Vagina (tissue), 2 donors: ENCODE measurements at regions not wholly inside any gene's neighbourhood (a gene's known extent, or its start where the extent isn't known, plus 50 kb on each side); places are given as distances from the start of the nearest gene placed in this dataset.

Experiments
- POLR2A ChIP-seq, 2 donors: fragments of 450-650 bp; IDR thresholded peaks; one replicate each; pipeline ENCODE4 v1.6.1; 2017; ENCODE audit warnings: antibody characterized with exemption in 2 of 2, mild to moderate bottlenecking in 2 of 2, moderate library complexity in 2 of 2
- POLR2AphosphoS5 ChIP-seq, 2 donors: sonication (generic); formaldehyde crosslinking; IDR thresholded peaks; one replicate each; pipeline ENCODE4 v1.9.0; 2017; ENCODE audit warnings: antibody characterized with exemption in 2 of 2, mild to moderate bottlenecking in 2 of 2, low read depth in 1 of 2; ENCODE audit not compliant: insufficient read depth in 1 of 2
- TF ChIP-seq, protein P1 (sequence below), 3 experiments: fragments of 450-650 bp in 2 of 3; fragments of 200-600 bp in 1 of 3; sonication (generic) in 1 of 3; IDR thresholded peaks; one replicate each; pipeline ENCODE4 v1.5.1; 2017 to 2019; ENCODE audit warnings: antibody characterized with exemption in 3 of 3, mild to moderate bottlenecking in 2 of 3, moderate library complexity in 2 of 3

DNA sequence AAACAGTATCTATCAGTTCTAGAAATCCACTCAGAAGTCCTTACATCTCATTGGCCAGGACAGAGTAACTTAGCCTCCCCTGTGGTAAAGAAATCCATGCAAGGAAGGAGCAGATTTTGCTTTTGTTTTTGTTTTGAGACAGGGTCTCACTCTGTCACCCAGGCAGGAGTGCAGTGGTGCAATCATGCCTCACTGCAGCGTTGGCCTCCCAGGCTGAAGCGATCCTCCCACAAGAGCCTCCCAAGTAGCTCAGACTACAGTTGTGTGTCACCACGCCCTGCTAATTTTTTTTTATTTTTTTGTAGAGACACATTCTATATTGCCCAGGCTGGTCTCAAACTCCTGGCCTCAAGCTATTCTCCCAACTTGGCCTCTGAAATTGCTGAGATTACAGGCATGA lies 185.1 kb downstream of the NRP2 start:
- no peak for TF ChIP-seq POLR2AphosphoS5 (IDR thresholded peaks at IDR 0.05; ENCODE audit: insufficient read depth in 1 of 2, low read depth in 1 of 2)
- TF ChIP-seq, protein P1, sequence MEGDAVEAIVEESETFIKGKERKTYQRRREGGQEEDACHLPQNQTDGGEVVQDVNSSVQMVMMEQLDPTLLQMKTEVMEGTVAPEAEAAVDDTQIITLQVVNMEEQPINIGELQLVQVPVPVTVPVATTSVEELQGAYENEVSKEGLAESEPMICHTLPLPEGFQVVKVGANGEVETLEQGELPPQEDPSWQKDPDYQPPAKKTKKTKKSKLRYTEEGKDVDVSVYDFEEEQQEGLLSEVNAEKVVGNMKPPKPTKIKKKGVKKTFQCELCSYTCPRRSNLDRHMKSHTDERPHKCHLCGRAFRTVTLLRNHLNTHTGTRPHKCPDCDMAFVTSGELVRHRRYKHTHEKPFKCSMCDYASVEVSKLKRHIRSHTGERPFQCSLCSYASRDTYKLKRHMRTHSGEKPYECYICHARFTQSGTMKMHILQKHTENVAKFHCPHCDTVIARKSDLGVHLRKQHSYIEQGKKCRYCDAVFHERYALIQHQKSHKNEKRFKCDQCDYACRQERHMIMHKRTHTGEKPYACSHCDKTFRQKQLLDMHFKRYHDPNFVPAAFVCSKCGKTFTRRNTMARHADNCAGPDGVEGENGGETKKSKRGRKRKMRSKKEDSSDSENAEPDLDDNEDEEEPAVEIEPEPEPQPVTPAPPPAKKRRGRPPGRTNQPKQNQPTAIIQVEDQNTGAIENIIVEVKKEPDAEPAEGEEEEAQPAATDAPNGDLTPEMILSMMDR (IDR thresholded peaks at IDR 0.05): no peak
- no peak for TF ChIP-seq POLR2A (IDR thresholded peaks at IDR 0.05)
